Ascending aorta (tissue), 2 donors: ENCODE measurements at regions not wholly inside any gene's neighbourhood (a gene's known extent, or its start where the extent isn't known, plus 50 kb on each side); places are given as distances from the start of the nearest gene placed in this dataset.

Source experiments
- DNase-seq, 2 donors: peaks; one replicate each; pipeline ENCODE4 v3.0.0-alpha.2; 2019; ENCODE audit warnings: low spot score in 2 of 2
- H3K27ac ChIP-seq, 2 donors: fragments of 200-600 bp; sonication (generic); one replicate each; pipeline ENCODE4 v1.5.1; 2016 to 2017; ENCODE audit warnings: mild to moderate bottlenecking in 1 of 2
- H3K27me3 ChIP-seq: fragments of 200-600 bp; sonication (generic); one replicate; pipeline ENCODE4 v1.5.1; 2017
- H3K36me3 ChIP-seq, 2 donors: fragments of 200-600 bp; sonication (generic); one replicate each; pipeline ENCODE4 v1.5.1; 2016
- H3K4me1 ChIP-seq, 2 donors: fragments of 200-600 bp; sonication (generic); one replicate each; pipeline ENCODE4 v1.5.1; 2016 to 2017; ENCODE audit warnings: mild to moderate bottlenecking in 1 of 2
- H3K4me3 ChIP-seq, 2 donors: fragments of 200-600 bp; sonication (generic); one replicate each; pipeline ENCODE4 v1.5.1; 2016 to 2017; ENCODE audit warnings: mild to moderate bottlenecking in 1 of 2
- H3K9me3 ChIP-seq, 2 donors: fragments of 200-600 bp; sonication (generic); one replicate each; pipeline ENCODE4 v1.5.1; 2016
- intact Hi-C: fragments of 100-400 bp; cut with DNase I; formaldehyde crosslinking; loops from one replicate; pipeline ENCODE4 v1.15.1; 2023
- TF ChIP-seq, protein P1 (sequence below), 3 experiments: fragments of 200-600 bp in 2 of 3; fragments of 450-650 bp in 1 of 3; sonication (generic) in 2 of 3; IDR thresholded peaks; one replicate each; pipeline ENCODE4 v1.5.1; 2016 to 2019; ENCODE audit warnings: antibody characterized with exemption in 3 of 3, mild to moderate bottlenecking in 1 of 3, moderate library complexity in 1 of 3

DNA sequence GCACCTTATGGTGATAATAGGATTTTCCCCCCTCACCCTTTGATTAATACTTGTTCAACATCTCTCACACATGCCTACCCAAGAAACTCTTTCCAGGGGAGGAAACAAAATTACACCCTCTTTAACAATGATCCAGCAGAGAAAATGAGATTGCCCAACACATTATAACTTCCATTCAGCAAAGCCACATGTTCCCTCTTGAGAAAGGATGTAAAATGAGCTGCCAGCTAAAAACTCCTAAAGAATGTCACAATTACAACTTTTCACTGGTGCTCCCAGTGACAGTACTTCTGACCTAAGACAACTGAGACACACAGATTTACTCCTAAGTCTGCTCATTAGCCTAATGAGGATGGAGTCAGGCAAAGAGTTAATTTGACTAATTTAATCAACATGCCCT is 621.4 kb downstream of the DIAPH3 start:
- TF ChIP-seq, protein P1, sequence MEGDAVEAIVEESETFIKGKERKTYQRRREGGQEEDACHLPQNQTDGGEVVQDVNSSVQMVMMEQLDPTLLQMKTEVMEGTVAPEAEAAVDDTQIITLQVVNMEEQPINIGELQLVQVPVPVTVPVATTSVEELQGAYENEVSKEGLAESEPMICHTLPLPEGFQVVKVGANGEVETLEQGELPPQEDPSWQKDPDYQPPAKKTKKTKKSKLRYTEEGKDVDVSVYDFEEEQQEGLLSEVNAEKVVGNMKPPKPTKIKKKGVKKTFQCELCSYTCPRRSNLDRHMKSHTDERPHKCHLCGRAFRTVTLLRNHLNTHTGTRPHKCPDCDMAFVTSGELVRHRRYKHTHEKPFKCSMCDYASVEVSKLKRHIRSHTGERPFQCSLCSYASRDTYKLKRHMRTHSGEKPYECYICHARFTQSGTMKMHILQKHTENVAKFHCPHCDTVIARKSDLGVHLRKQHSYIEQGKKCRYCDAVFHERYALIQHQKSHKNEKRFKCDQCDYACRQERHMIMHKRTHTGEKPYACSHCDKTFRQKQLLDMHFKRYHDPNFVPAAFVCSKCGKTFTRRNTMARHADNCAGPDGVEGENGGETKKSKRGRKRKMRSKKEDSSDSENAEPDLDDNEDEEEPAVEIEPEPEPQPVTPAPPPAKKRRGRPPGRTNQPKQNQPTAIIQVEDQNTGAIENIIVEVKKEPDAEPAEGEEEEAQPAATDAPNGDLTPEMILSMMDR (IDR thresholded peaks at IDR 0.05), result no peak
- no peak overlapping the region for H3K4me3 ChIP-seq

DNA sequence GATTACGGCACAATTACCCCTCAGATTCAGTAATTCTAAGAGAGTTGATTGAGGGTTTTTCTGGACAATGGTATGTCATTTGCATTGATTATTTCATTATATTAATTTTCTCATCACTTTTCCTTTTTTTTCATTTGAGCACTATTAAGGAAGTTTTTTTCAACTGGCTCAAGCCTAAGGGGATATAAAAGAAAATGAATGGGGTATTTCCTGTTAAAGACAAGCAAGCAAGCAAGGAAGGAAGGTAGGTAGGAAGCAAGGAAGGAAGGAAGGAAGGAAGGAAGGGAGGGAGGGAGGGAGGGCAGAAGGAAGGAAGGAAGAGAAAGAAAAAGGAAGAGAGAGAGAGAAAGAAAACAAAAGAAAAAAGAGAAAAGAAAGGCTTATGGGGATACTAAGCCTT is 620.3 kb downstream of the DIAPH3 start:
- H3K4me1 ChIP-seq, result no peaks in the 10 kb centered on the region
- TF ChIP-seq, protein P1 (IDR thresholded peaks at IDR 0.05), result no peak
- H3K4me3 ChIP-seq, result no peak overlapping the region
- no peaks in the 10 kb centered on the region for H3K36me3 ChIP-seq
- no peaks in the 10 kb centered on the region for H3K27me3 ChIP-seq
- H3K27ac ChIP-seq, result no peak overlapping the region
- no peak for DNase-seq
- no peaks in the 10 kb centered on the region for H3K9me3 ChIP-seq
- intact Hi-C loops, result no loop called here

More for the DNA sequence above, 621.4 kb downstream of the DIAPH3 start:
- no peak for DNase-seq
- Histone ChIP-seq H3K36me3 (no peaks in the 10 kb centered on the region), H3K27me3 (no peaks in the 10 kb centered on the region), H3K9me3 (no peaks in the 10 kb centered on the region), H3K27ac (no peak overlapping the region), H3K4me1 (no peaks in the 10 kb centered on the region)
- intact Hi-C loops, result no loop called here

DNA sequence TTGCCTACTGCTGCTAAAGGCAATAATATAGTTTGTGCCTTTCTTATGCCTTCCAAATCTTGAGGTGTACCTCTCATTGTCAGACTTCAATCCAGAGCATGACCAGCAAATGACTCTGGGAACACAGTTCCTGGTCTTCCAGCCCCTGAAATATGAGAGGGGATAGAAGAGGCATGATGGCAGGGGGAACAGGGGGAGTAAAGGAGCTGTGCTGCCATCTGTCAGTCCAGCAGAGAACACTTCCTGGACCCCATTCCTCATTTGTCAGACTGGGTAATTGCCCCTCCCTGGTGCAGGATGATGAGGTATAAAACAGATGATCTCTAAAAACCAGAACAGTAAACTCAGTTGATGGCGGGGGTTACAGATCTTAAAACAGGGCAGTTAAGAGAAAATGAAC is 618.7 kb downstream of the DIAPH3 start:
- DNase-seq, result no peak
- Histone ChIP-seq H3K9me3 (peaks cover 0 to 4% of the 10 kb centered on the region in 2 donors), H3K4me3 (no peak overlapping the region), H3K36me3 (no peaks in the 10 kb centered on the region), H3K27me3 (no peaks in the 10 kb centered on the region), H3K4me1 (no peaks in the 10 kb centered on the region), H3K27ac (no peak overlapping the region)
- TF ChIP-seq, protein P1 (IDR thresholded peaks at IDR 0.05), result no peak
- intact Hi-C loops, result no loop called here

DNA sequence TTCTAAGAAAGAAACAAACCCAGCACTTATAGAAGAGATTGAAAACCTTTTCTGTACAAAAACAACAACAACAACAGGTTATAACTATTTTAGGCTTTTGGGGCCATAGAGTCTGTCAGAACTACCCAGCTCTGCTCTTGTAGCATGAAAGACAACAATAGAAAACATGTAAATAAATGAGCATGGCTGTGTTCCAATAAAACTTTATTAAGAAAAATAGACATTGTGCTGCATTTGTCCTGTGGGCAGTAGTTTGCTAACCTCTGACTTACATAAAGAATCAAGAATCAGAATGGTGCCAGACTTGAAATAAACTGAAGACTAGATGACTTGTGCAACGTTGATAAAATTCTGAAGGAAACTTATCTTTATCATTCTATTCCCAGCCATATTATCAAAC is 617.5 kb downstream of the DIAPH3 start:
- peaks cover 0 to 6% of the 10 kb centered on the region in 2 donors for H3K9me3 ChIP-seq
- intact Hi-C loops, result no loop called here
- no peak overlapping the region for H3K27ac ChIP-seq
- DNase-seq, result no peak
- no peak overlapping the region for H3K4me3 ChIP-seq
- no peaks in the 10 kb centered on the region for H3K27me3 ChIP-seq
- H3K4me1 ChIP-seq, result no peaks in the 10 kb centered on the region
- TF ChIP-seq, protein P1 (IDR thresholded peaks at IDR 0.05), result no peak
- no peaks in the 10 kb centered on the region for H3K36me3 ChIP-seq

DNA sequence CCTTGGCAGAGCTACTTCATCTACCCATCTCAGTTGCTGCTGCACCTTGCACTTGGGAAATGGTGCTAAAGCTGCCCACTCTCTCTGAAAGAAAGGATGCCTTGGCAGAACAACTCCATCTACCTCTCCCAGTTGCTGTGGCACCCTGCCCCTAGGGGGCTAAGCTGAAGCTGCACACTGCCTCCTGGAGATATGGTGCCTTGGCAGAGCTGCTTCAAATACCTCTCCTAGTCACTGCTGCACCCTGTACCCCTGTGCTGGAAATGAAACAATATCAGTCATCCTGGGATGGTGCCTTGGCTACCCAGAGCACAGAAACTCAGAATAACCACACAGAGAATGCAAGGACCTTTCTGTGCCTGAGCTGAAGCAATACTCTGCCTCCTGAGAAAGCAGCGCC is 615.8 kb downstream of the DIAPH3 start:
- Histone ChIP-seq H3K4me1 (no peaks in the 10 kb centered on the region), H3K4me3 (no peak overlapping the region), H3K27me3 (no peaks in the 10 kb centered on the region), H3K27ac (no peak overlapping the region), H3K36me3 (no peaks in the 10 kb centered on the region), H3K9me3 (peaks cover 0 to 6% of the 10 kb centered on the region in 2 donors)
- TF ChIP-seq, protein P1 (IDR thresholded peaks at IDR 0.05), result no peak
- DNase-seq, result no peak
- intact Hi-C loops, result no loop called here

DNA sequence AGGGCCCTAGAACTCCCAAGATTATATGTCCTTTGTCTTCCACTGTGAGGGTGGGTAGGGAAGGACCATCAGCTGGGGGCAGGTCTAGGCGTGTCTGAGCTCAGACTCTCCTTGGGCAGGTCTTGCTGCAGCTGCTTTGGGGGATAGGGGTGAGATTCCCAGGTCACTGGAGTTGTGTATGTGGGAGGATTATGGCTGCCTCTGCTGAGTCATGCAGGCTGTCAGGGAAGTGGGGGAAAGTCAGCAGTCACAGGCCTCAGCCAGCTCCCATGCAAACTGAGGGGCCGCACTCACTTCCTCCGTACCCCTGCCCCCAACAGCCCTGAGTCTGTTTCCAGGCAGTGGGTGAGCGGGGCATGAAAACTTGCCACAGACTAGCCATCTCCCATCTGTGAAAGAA is 600.8 kb downstream of the DIAPH3 start:
- H3K36me3 ChIP-seq, result no peaks in the 10 kb centered on the region
- intact Hi-C loops, result no loop called here
- H3K27ac ChIP-seq, result no peak overlapping the region
- H3K4me3 ChIP-seq, result no peak overlapping the region
- no peak for DNase-seq
- TF ChIP-seq, protein P1 (IDR thresholded peaks at IDR 0.05), result no peak
- H3K4me1 ChIP-seq, result no peaks in the 10 kb centered on the region
- peaks cover 0 to 8% of the 10 kb centered on the region in 2 donors for H3K9me3 ChIP-seq
- H3K27me3 ChIP-seq, result no peaks in the 10 kb centered on the region
